Stimulated activated naive CD4-positive, alpha-beta T cell (primary cell): ENCODE measurements at regions not wholly inside any gene's neighbourhood (a gene's known extent, or its start where the extent isn't known, plus 50 kb on each side); places are given as distances from the start of the nearest gene placed in this dataset.
"Not testable (repeated sequence)": the region's sequence is repeated elsewhere in the genome, so short reads cannot be mapped to it uniquely, and the experiment has no call there.

Experiments
- DNase-seq, 6 experiments: peaks; one replicate each; lab custom pipeline; 2025; lab: John Stamatoyannopoulos, UW

- no peak for DNase-seq
Measured at GRCh38 chr6:134784336-134784735, 165.6 kb downstream of the ALDH8A1 start.

DNA sequence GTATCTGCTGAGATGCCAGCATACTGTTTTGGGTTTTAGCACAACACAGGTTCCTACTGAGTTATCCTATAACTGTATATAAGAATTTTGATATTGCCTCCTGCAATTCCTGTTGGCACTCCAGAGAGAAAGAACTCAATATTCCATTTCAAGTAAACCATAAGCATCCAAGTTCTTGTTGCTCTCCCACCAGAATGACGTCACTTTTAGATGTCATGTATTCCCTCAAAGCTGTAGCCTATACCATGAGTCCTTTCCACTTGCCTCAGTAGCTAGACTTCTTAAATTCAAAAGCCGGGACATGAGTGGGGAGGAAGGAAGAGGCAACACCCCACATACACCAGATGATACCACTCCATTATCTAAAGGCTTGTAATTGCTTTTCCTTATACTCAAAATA is 171.5 kb downstream of the ALDH8A1 start:
- DNase-seq = no peak

DNA sequence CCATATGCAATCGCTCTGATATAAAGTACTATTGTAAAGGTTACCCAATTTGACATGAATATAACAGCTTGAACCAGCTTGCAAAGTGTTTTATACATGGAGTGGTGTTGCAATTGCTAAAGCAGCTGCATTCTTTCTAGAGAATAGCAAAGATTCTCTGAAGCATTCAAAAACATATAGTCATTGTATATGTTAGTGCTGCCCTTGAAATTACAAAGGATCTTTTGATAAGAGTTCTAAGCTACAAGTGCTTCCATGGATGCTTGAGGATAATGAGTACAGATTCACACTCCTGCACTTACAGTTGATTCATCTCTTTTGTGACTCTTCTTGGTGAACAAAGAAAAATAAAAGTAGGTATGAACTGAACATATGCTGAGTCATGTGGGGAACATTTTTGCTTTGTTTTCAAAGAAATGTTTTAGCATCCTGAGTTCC is 175.7 kb downstream of the ALDH8A1 start:
- DNase-seq = no peak

DNA sequence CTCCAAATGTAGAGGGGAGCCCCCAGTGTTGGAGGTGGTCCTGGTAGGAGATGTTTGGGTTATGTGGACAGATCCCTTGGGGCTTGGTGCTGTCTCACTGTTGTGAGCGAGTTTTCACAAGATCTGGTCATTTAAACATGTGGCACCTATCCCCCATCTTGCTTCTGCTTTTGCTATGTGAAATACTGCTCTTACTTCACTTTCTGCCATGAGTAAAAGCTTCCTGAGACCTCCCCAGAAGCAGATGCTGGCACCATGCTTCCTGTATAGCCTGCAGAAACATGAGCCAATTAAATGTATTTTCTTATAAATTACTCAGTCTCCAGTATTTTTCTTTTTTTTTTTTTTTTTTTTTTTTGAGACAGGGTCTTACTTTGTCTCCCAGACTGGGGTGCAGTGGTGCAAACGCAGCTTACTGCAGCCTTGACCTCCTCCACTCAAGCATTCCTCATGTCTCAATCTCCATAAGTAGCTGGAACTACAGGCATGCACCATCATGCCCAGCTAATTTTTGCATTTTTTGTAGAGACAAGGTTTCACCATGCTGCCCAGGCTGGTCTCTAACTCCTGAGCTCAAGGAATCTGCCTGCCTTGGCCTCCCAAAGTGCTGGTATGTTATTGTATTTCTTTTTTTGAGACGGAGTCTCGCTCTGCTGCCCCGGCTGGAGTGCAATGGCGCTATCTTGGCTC is 177.1 kb downstream of the ALDH8A1 start:
- DNase-seq = no peak

- DNase-seq = no peak
Measured at GRCh38 chr6:134768931-134769330, 181.0 kb downstream of the ALDH8A1 start.

DNA sequence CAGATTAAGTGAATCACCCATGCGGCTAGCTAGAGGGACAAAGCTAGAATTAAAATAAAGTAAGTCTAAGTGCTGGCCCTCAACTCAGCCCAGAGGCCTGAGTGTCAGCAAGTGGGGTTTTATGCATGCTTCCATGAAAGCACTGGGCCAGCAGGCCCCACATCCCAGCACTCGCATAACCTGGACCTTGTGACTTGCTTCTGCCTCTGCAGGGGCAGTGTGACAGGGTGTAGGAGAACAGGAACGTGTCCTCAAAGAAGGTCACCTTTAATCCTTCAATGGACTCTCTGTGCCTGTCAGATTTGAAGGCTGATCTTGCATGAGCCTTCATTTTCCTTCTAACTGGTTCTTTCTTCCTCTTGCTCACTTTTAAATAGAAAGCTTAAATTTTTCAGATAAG is 183.4 kb downstream of the ALDH8A1 start:
- no peak for DNase-seq

- no peak for DNase-seq
Measured at GRCh38 chr6:134764741-134765140, 185.2 kb downstream of the ALDH8A1 start.

- not testable (repeated sequence) for DNase-seq
Measured at GRCh38 chr6:134763575-134763974, 186.3 kb downstream of the ALDH8A1 start.

- DNase-seq = no peak
Measured at GRCh38 chr6:134758621-134759020, 191.3 kb downstream of the ALDH8A1 start.

DNA sequence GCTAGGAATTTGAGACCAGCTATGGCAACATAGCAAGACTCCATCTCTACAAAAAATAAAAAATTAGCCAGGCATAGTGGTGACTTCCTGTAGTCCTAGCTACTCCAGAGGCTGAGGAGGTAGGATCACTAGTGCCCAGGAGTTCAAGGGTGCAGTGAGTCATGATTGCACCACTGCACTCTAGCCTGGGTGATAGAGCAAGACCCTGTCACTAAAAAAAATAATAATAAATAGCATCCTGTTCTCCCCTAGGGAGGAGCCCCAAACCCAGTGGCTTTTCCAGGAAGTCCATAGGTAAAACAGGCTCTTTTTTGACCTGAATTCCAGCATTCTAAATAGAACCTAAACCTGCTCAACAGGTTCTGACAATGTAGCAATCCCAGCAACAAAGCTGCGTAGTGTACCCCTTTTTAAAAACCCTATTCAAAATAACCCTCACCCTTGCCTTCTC is 192.0 kb downstream of the ALDH8A1 start:
- no peak for DNase-seq

DNA sequence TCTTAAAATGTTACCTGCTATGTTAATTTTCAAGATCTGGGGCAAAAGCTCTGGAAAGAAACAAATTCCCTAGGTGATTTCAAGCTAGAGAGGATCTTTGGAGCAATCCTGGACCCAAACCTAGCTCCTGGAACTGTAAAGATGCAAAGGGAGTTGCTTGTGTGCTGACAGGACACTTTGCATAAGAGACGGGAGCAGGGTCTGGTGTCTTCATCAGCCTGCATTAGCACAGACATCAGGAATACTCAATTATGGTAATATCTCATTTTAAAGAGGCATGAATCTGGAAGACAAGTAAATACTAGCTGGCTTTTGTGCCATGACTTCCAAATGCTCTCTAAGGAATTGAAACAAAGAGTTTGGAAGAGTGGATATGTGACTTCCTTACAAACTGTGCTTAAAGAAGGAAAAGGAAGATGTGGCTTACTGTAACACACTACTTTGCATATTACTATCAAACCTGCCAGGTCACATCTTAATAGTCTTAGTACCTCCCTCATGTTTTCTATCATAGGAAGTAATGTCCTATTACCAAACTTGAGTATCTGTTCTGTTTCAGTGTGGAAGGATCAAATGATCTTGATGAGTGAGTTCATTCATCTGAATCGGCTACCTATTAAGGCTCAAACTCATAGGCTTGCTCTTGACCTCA is 193.4 kb downstream of the ALDH8A1 start:
- no peak for DNase-seq

DNA sequence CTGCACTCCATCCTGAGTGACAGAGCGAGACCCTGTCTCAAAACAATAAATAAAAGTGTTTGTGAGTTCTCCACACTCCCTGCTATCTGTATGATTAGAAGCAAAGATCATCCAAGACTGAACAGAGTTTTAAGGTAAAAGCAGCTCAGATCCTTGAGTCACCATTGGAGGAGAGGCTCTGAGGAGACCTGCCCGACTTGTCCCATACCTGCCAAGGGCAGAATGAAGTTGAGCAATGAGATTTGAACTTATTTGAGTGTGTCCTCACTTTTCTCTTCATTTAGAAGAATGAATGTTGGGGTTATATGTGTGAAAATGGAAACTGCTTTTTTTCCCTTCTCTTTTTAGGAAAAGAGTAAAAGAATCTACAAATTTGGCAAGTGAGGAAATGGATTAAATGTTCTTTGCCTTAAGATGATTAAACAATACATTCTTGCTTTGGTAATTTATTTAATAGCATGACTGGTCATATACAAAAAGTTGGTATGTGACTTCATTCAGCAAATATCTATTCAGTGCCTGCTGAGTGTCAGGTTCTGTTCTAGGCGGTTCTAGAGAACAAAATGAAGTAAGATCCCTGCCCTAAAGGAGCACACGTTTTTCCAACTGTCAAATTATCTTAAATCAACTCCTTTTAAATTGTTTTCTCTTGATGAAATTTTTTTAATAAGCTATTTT is 195.7 kb downstream of the ALDH8A1 start:
- no peak for DNase-seq

DNA sequence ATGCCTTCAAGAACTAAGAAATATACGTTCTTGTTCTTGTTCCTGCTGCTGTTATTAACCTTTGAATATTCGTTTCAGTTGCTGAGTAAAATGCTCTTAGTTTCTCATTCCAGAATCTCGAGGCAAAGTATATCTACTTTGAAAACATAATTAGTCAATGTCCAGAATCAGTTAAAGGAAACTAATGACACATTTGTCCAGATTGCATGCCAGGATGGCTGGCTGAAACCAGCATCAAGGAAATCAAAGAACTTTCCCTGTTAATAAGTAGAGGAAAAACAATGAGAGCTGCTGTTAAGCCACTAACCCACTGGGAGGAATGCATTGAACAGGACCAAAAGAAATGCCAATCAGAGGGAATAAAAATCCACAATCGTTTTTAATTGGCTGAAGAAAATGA is 196.9 kb downstream of the ALDH8A1 start:
- DNase-seq = no peak

DNA sequence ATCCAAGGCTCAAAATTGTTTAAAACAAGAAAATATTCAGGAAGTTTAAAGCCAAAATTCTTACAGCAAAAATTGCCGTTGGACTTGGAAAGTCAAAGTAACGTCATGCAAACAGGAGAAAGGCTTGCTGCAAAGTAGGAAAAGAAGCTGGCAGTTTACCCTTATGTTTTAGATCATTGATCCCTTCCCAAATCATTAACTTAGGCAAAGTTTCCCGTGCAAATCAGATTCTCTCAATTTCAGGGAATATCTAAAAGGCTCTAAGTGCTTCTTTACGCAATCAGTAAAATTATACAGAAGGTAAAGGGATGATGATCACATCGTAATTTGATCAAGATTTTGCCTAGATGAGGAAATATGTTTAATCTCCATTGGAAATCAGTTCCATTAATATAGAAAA is 197.5 kb downstream of the ALDH8A1 start:
- DNase-seq = no peak

DNA sequence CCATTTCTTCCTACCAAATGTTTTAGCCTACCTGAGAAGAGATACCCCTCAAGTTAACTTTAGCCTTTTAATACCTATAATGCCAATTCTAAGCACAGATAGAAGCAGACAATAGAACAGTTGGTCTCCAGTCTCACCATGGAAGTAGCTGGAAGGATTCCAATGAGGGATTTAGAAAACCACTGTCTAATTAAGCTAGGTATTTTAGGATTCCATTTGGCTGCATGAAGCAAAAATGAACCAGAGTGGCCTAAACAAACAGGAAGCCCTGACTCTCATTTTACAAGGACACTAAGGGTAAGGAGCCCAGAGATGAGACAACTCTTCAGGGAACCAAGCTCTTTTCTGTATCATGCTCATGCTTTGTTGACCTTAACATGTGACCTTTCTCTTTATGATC is 199.2 kb downstream of the ALDH8A1 start:
- DNase-seq = no peak

DNA sequence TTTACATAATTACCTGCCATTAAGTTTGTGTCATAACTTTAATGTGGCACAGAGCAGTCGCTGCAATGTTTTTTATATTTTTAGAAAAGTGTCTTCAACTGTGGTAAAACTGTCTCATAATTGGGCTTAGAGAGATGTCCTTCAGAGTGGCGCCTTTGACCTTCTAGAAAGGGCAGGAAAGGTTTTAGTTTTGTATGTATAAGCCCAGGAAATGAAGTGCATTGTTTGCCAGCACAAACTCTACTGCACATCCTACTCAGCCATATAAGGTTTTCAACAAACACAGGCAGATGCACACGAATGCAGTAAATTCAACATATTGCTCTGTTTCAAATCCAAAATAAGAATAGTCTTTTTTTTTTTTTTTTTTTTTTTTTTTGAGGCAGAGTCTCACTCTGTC is 201.4 kb downstream of the ALDH8A1 start:
- DNase-seq = no peak

DNA sequence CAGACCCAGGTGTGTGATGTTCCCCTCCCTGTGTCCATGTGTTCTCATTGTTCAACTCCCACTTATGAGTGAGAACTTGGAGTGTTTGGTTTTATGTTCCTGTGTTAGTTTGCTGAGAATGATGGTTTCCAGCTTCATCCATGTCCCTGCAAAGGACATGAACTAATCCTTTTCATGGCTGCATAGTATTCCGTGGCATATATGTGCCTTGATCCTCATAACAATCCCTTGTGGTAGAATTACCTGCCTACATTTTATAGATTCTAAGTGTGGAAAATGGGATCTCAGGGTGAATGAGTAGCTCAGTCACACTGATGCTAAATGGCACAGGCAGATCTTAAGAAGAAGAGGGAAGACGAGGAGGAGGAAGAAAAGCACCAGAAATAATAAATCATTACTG is 202.7 kb downstream of the ALDH8A1 start:
- not testable (repeated sequence) for DNase-seq

GRCh38 chr6:134746140-134746539 is 203.8 kb downstream of the ALDH8A1 start:
- DNase-seq = no peak

GRCh38 chr6:134745192-134745591 is 204.7 kb downstream of the ALDH8A1 start:
- DNase-seq = not testable (repeated sequence)

GRCh38 chr6:134744301-134744700 is 205.6 kb downstream of the ALDH8A1 start:
- no peak for DNase-seq

DNA sequence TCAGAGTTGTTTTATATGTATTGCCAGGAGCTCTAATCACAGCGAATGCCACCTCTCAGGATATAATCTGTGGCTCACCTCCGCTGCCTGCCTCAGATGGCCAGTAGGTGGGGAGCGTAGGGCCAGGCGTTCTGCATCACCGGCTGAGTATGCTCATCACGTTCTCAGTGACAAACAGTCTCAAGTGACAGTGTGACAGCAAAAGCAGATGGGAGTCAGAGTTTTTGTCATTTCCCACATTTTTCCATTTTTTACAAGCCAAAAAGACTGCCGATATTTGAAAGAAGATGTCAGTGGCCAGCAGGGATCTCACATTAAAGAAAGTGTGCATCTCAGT is 208.7 kb downstream of the ALDH8A1 start:
- no peak for DNase-seq

DNA sequence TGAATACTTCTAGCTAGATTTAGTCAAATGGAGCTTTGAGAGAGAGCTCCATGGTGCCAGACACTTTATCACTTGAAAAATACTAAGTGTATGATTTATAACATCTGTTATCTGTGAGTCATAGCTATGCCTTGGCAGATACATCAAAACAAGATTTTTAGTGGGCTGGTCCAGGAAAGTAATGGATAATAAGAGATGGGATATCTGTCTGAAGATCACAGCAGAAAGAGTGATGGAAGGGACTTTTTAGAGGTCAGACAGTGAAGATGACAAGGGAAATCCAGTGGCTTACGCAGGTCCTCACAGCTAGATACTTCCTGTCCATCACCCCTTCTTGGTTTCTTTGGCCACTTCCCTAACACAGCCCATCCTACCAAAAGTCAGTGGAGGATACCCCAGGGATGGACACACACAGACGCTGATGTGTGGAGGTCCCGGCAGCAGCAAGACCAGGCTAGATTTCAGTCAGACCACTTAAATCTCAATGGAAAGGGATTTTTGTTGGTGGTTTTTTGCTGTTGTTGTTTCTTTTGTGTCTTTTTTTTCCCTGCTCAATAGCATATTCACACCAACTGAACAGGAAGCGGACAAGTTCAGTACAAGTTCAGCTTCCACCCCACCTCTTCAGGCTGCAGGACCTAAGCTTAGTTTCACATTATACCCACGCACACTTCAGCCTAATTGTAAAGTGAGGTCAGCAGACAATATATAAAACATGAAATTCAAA is 209.3 kb downstream of the ALDH8A1 start:
- no peak for DNase-seq

GRCh38 chr6:134740027-134740373 is 209.9 kb downstream of the ALDH8A1 start:
- no peak for DNase-seq
